Activated naive CD8-positive, alpha-beta T cell (primary cell): ENCODE measurements at regions not wholly inside any gene's neighbourhood (a gene's known extent, or its start where the extent isn't known, plus 50 kb on each side); places are given as distances from the start of the nearest gene placed in this dataset.
"Not testable (repeated sequence)": the region's sequence is repeated elsewhere in the genome, so short reads cannot be mapped to it uniquely, and the experiment has no call there.

Experiments
- H3K27ac Mint-ChIP-seq: one replicate; pipeline ENCODE4 v1.8.0; 2021; ENCODE audit warnings: mixed read lengths
- H3K27me3 Mint-ChIP-seq: one replicate; pipeline ENCODE4 v1.8.0; 2021; ENCODE audit warnings: mixed read lengths
- H3K36me3 Mint-ChIP-seq: one replicate; pipeline ENCODE4 v1.8.0; 2021; ENCODE audit warnings: mixed read lengths
- H3K4me1 Mint-ChIP-seq: one replicate; pipeline ENCODE4 v1.8.0; 2021; ENCODE audit warnings: low read depth, mixed read lengths
- H3K4me3 Mint-ChIP-seq: one replicate; pipeline ENCODE4 v1.8.0; 2021; ENCODE audit warnings: mild to moderate bottlenecking, mixed read lengths
- H3K9me3 Mint-ChIP-seq: one replicate; pipeline ENCODE4 v1.8.0; 2021; ENCODE audit warnings: low read depth, mixed read lengths

DNA sequence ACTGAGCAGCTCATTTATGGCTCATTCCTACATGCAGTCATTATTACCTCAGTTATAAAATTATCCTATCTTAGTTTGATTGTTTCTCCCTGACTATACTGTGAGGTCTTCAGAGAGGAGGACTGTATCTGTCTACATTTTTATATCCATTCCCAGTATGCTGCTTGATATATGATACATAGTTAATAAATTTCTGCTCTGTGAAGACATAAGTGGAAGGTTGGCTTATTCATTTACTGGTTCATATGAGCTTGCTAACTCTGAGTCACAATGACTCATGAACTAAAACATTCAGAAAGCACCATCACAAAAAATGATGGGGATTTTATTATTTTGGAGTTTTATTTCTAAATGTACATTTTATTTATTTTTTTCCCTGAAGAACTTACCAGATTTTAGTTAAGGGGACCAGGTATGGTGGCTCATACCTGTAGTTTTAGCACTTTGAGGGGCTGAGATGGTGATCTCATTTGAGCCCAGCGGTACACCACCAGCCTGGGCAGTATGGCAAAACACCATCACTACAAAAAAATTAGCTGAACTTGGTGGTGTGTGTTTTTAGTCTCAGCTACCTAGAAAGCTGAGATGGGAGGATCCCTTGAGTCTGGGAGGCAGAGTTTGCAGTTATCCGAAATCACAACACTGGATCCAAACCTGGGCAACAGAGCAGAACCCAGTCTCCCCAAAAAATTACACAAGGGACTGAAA lies 85.1 kb upstream of the HSFY2 start:
- not testable (repeated sequence) for H3K4me3 Mint-ChIP-seq, H3K9me3 Mint-ChIP-seq, H3K27me3 Mint-ChIP-seq, H3K4me1 Mint-ChIP-seq, H3K36me3 Mint-ChIP-seq, H3K27ac Mint-ChIP-seq

DNA sequence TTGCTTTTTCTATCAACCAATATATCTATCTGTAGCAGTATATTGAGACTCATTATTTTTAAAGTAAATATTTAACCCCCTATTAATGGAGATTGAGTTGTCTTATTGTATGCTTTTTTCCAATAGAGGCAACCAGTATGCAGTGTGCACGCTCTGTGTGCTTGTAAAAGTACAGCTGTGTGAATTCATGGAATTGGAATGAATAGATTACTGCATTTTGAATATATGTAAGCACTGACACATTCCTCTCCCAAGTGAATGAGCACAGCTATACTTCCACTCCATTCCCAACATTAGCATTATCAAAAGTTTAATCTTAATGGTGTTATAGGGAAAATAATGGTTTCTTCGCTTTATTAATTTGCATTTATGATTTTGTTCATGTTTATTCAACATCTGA lies 81.6 kb upstream of the HSFY2 start:
- H3K4me1 Mint-ChIP-seq, H3K27ac Mint-ChIP-seq, H3K27me3 Mint-ChIP-seq, H3K4me3 Mint-ChIP-seq, H3K9me3 Mint-ChIP-seq, H3K36me3 Mint-ChIP-seq: not testable (repeated sequence)

GRCh38 chrY:18853323-18853722 lies 79.8 kb upstream of the HSFY2 start:
- H3K9me3 Mint-ChIP-seq, H3K4me3 Mint-ChIP-seq: not testable (repeated sequence)

GRCh38 chrY:18836643-18837042 lies 63.1 kb upstream of the HSFY2 start:
- H3K4me3 Mint-ChIP-seq, H3K27ac Mint-ChIP-seq, H3K36me3 Mint-ChIP-seq, H3K9me3 Mint-ChIP-seq, H3K4me1 Mint-ChIP-seq, H3K27me3 Mint-ChIP-seq: not testable (repeated sequence)

More at GRCh38 chrY:18853323-18853722, 79.8 kb upstream of the HSFY2 start:
- H3K27ac Mint-ChIP-seq, H3K27me3 Mint-ChIP-seq, H3K36me3 Mint-ChIP-seq, H3K4me1 Mint-ChIP-seq: not testable (repeated sequence)
